ENCODE measurements at regions not wholly inside any gene's neighbourhood (a gene's known extent, or its start where the extent isn't known, plus 50 kb on each side); places are given as distances from the start of the nearest gene placed in this dataset.

- Histone ChIP-seq H4K91ac (ENCODE audit: insufficient read length, low read depth, low read length) (no peak overlapping the region), H3K9me3 (ENCODE audit: control insufficient read depth, low read depth, low read length) (no peaks in the 10 kb centered on the region)
- H3K27ac Mint-ChIP-seq, result no peak overlapping the region
Measured at GRCh38 chr6:165110860-165111259, 198.5 kb downstream of the C6orf118 start.

More at GRCh38 chr6:165110860-165111259, 198.5 kb downstream of the C6orf118 start:
- no peak overlapping the region for H2BK5ac ChIP-seq (ENCODE audit: insufficient read length, low read length)
- no peak for TF ChIP-seq CTCF (conservative IDR thresholded peaks at IDR 0.05)
- no peak overlapping the region for H2BK15ac ChIP-seq (ENCODE audit: low read depth, low read length)
- no peak overlapping the region for H4K5ac ChIP-seq (ENCODE audit: insufficient read length, low read depth, low read length)
- no peak overlapping the region for H3K9ac ChIP-seq (ENCODE audit: extremely low read depth, insufficient read length, low read length)
- no peak overlapping the region for H2AK5ac ChIP-seq (ENCODE audit: insufficient read length, low read length)
- H2BK120ac ChIP-seq (ENCODE audit: low read depth, low read length, poor library complexity, severe bottlenecking), result no peak overlapping the region
- H3K18ac ChIP-seq (ENCODE audit: insufficient read length, low read depth, low read length), result no peak overlapping the region
- no peak for DNase-seq
- no peak overlapping the region for H4K8ac ChIP-seq (replicated peaks; ENCODE audit: insufficient read length, low read depth, low read length)
- no peak overlapping the region for H2BK20ac ChIP-seq (ENCODE audit: low read depth, low read length, poor library complexity, severe bottlenecking)
- Mint-ChIP-seq H3K9me3 (peaks cover 7 to 14% of the 10 kb centered on the region in 2 experiments; a peak in 4 of 5 replicates), H3K4me1 (no peaks in the 10 kb centered on the region), H3K4me3 (no peak overlapping the region), H3K27me3 (ENCODE audit: low read depth) (no peaks in the 10 kb centered on the region), H3K36me3 (ENCODE audit: insufficient read depth in 1 of 3, low read depth in 3 of 3) (peaks cover 0 to 3% (median 0%) of the 10 kb centered on the region in 3 experiments; a peak in 1 of 7 replicates)
- no peaks in the 10 kb centered on the region for H3K23me2 ChIP-seq (ENCODE audit: insufficient read length, low read depth, low read length, poor library complexity, severe bottlenecking)
- no peaks in the 10 kb centered on the region for H3K79me1 ChIP-seq (ENCODE audit: insufficient read depth, low read depth, low read length, poor library complexity, severe bottlenecking)
- no peak overlapping the region for H2BK12ac ChIP-seq (ENCODE audit: insufficient read length, low read depth, low read length)
- no peak overlapping the region for H2AFZ ChIP-seq (ENCODE audit: low read length)
- H3K14ac ChIP-seq (ENCODE audit: insufficient read depth, low read length), result no peak overlapping the region
- no peaks in the 10 kb centered on the region for H3K79me2 ChIP-seq (ENCODE audit: insufficient read depth, low read length)
- no peak overlapping the region for H3K27ac ChIP-seq (ENCODE audit: insufficient read length, low read depth, low read length)
- H3K4me1 ChIP-seq (ENCODE audit: insufficient read depth, low read length), result no peaks in the 10 kb centered on the region
- no peak overlapping the region for H3K56ac ChIP-seq (ENCODE audit: insufficient read length, low read depth, low read length)
- H3K27me3 ChIP-seq (ENCODE audit: insufficient read depth, low read length), result no peaks in the 10 kb centered on the region
- H4K20me1 ChIP-seq (ENCODE audit: control insufficient read depth, insufficient read depth, insufficient read length), result no peaks in the 10 kb centered on the region
- WGBS (ENCODE audit: extremely low coverage, insufficient read length, low lambda C conversion rate), result no CpG with 5 or more reads among the region's 1 CpG
- H3K23ac ChIP-seq (ENCODE audit: insufficient read length, low read depth, low read length), result no peak overlapping the region
- no peak overlapping the region for H3K4ac ChIP-seq (ENCODE audit: low read depth, low read length)
- no peak overlapping the region for H3T11ph ChIP-seq (ENCODE audit: low read length)
- H3K4me2 ChIP-seq (ENCODE audit: insufficient read depth, insufficient read length, low read length), result no peak overlapping the region

All from H9 (cell line).